Endodermal cell (in vitro differentiated cells): ENCODE measurements at regions not wholly inside any gene's neighbourhood (a gene's known extent, or its start where the extent isn't known, plus 50 kb on each side); places are given as distances from the start of the nearest gene placed in this dataset.

Experiments used
- DNase-seq: peaks from one replicate; pipeline ENCODE4 v3.0.0-alpha.2; 2017
- H3K27ac ChIP-seq: 2 replicates; pipeline ENCODE4 v1.5.1; 2013; ENCODE audit warnings: mild to moderate bottlenecking, low read depth, low read length, moderate library complexity
- H3K27me3 ChIP-seq: 2 replicates; pipeline ENCODE4 v1.6.1; 2013; ENCODE audit warnings: mild to moderate bottlenecking, low read length, moderate library complexity; ENCODE audit not compliant: insufficient read depth, control insufficient read depth, poor library complexity, severe bottlenecking
- H3K36me3 ChIP-seq: 2 replicates; pipeline ENCODE4 v1.7.0; 2013; ENCODE audit warnings: mild to moderate bottlenecking, low read length, moderate library complexity; ENCODE audit not compliant: control insufficient read depth, insufficient read depth
- H3K4me1 ChIP-seq: one replicate; pipeline ENCODE4 v1.7.0; 2013; ENCODE audit warnings: low read length; ENCODE audit not compliant: control insufficient read depth, insufficient read depth
- H3K4me3 ChIP-seq: 2 replicates; pipeline ENCODE4 v1.5.1; 2013; ENCODE audit warnings: mild to moderate bottlenecking, low read length, moderate library complexity
- H3K9ac ChIP-seq: 2 replicates; pipeline ENCODE4 v1.6.1; 2013; ENCODE audit warnings: mild to moderate bottlenecking, low read length, moderate library complexity; ENCODE audit not compliant: poor library complexity, severe bottlenecking; ENCODE audit errors: extremely low read depth
- H3K9me3 ChIP-seq: 2 replicates; pipeline ENCODE4 v1.6.1; 2013; ENCODE audit warnings: mild to moderate bottlenecking, low read length, moderate library complexity; ENCODE audit not compliant: control insufficient read depth
- H3K27ac Mint-ChIP-seq: 2 replicates; pipeline ENCODE4 v1.8.0; 2020; ENCODE audit warnings: mixed read lengths
- H3K27me3 Mint-ChIP-seq: 2 replicates; pipeline ENCODE4 v1.8.0; 2021; ENCODE audit warnings: mild to moderate bottlenecking, mixed read lengths; ENCODE audit not compliant: insufficient read depth
- H3K36me3 Mint-ChIP-seq: 2 replicates; pipeline ENCODE4 v1.8.0; 2020; ENCODE audit warnings: low read depth, mixed read lengths
- H3K4me1 Mint-ChIP-seq: 2 replicates; pipeline ENCODE4 v1.8.0; 2020; ENCODE audit warnings: mixed read lengths
- H3K4me3 Mint-ChIP-seq: 2 replicates; pipeline ENCODE4 v1.8.0; 2020; ENCODE audit warnings: mild to moderate bottlenecking, moderate library complexity, mixed read lengths
- H3K9me3 Mint-ChIP-seq: 2 replicates; pipeline ENCODE4 v1.8.0; 2020; ENCODE audit warnings: mild to moderate bottlenecking, mixed read lengths
- CTCF ChIP-seq: fragments of 200-600 bp; sonication (generic); conservative IDR thresholded peaks from 2 replicates; pipeline ENCODE4 v1.5.0; 2021; ENCODE audit warnings: antibody characterized with exemption, mild to moderate bottlenecking
- WGBS, 2 experiments: methylation state at CpG; one replicate each; pipeline versions ENCODE4 v1.1.5 to v1.1.7; 2013; ENCODE audit warnings: missing lambda C conversion rate in 2 of 2, mixed read lengths in 1 of 2; ENCODE audit not compliant: insufficient coverage in 1 of 2, insufficient read length in 1 of 2; 5-methylcytosine and 5-hydroxymethylcytosine counted together

- DNase-seq: no peak
- Mint-ChIP-seq H3K9me3 (peaks cover under 1% of the 10 kb centered on the region), H3K4me3 (no peak overlapping the region), H3K4me1 (no peaks in the 10 kb centered on the region), H3K27me3 (no peaks in the 10 kb centered on the region), H3K27ac (no peak overlapping the region), H3K36me3 (no peaks in the 10 kb centered on the region)
- Histone ChIP-seq H3K27ac (no peak overlapping the region), H3K9me3 (peaks cover 9% of the 10 kb centered on the region), H3K36me3 (no peaks in the 10 kb centered on the region), H3K4me3 (no peak overlapping the region), H3K4me1 (no peaks in the 10 kb centered on the region), H3K27me3 (no peaks in the 10 kb centered on the region), H3K9ac (no peak overlapping the region)
- 71 to 93% methylated on average over 1 to 2 of the region's 2 CpGs for WGBS, 2 experiments
- TF ChIP-seq CTCF: no peak
Measured at GRCh38 chr10:56057860-56058259, 303.2 kb downstream of the ZWINT start.

DNA sequence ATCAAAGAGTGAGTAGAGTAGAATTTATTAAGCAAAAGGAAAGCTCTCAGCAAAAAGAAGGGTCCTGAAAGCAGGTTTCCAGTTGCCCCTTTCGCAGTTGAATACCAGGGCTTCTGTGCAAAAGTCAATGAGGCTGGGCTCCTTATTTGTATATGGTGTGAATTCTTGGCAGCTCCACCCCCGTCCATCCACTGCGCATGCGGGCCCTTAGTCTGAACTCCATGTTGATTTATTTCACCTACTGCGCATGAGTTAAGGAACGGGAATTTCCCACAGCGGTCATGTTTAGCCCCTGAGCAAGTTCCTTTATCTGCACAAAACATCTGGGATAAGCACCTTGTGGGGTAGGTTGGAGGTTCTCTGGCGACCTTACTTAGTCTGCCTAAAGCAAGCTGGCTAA lies 325.6 kb downstream of the ZWINT start:
- H3K4me3 Mint-ChIP-seq: no peak overlapping the region
- no peak for DNase-seq
- peaks cover 20% of the 10 kb centered on the region for H3K9me3 ChIP-seq
- no peaks in the 10 kb centered on the region for H3K36me3 ChIP-seq
- H3K9ac ChIP-seq: no peak overlapping the region
- no peaks in the 10 kb centered on the region for H3K27me3 ChIP-seq
- H3K27ac ChIP-seq: no peak overlapping the region
- peaks cover 6% of the 10 kb centered on the region for H3K36me3 Mint-ChIP-seq
- no peak for TF ChIP-seq CTCF
- H3K4me3 ChIP-seq: no peak overlapping the region
- 92 to 96% methylated on average over 4 to 8 of the region's 8 CpGs for WGBS, 2 experiments
- H3K27ac Mint-ChIP-seq: no peak overlapping the region
- H3K9me3 Mint-ChIP-seq: peaks cover 6% of the 10 kb centered on the region
- no peaks in the 10 kb centered on the region for H3K4me1 ChIP-seq
- peaks cover 4% of the 10 kb centered on the region for H3K4me1 Mint-ChIP-seq
- no peaks in the 10 kb centered on the region for H3K27me3 Mint-ChIP-seq

- H3K9ac ChIP-seq: no peak overlapping the region
- Mint-ChIP-seq H3K27me3 (no peaks in the 10 kb centered on the region), H3K4me3 (no peak overlapping the region), H3K9me3 (peaks cover 1% of the 10 kb centered on the region), H3K36me3 (no peaks in the 10 kb centered on the region), H3K27ac (no peak overlapping the region), H3K4me1 (peaks cover 15% of the 10 kb centered on the region)
- DNase-seq: no peak
- TF ChIP-seq CTCF: no peak
- WGBS, 2 experiments: 20 to 42% methylated on average over 2 to 4 of the region's 5 CpGs
- H3K4me3 ChIP-seq: no peak overlapping the region
- H3K4me1 ChIP-seq: peaks cover 5% of the 10 kb centered on the region
- H3K9me3 ChIP-seq: no peaks in the 10 kb centered on the region
- H3K27me3 ChIP-seq: no peaks in the 10 kb centered on the region
- H3K36me3 ChIP-seq: no peaks in the 10 kb centered on the region
- H3K27ac ChIP-seq: no peak overlapping the region
Measured at GRCh38 chr10:56028298-56029132, 332.5 kb downstream of the ZWINT start.
